GM19438 (cell line): ENCODE measurements at regions not wholly inside any gene's neighbourhood (a gene's known extent, or its start where the extent isn't known, plus 50 kb on each side); places are given as distances from the start of the nearest gene placed in this dataset.

ENCODE experiments used
- ATAC-seq: cut with Tn5 transposase; IDR thresholded peaks from one replicate; pipeline ENCODE4 v1.9.1; 2021; ENCODE audit warnings: low read depth; ENCODE audit not compliant: unreplicated experiment

DNA sequence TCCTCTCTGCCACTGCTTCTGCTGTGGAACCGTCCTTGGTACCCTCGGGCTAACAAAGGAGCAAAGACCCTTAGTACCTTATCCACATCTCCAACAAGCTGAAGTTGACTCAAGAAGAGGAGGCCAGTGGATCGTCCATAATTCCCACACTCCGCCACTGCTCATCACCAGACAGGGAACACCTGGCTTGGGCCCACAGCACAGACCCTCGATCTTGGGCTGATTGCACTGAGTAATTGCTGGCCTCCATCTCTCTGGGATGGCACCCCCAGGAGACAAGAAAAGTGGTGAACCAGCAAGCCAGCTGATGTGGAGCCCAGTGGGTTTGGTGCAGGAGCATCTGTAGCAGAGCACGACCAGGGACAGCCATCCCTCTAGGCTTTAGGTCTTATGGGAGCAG, 109.4 kb upstream of the GRIK2 start:
- no peak for ATAC-seq

DNA sequence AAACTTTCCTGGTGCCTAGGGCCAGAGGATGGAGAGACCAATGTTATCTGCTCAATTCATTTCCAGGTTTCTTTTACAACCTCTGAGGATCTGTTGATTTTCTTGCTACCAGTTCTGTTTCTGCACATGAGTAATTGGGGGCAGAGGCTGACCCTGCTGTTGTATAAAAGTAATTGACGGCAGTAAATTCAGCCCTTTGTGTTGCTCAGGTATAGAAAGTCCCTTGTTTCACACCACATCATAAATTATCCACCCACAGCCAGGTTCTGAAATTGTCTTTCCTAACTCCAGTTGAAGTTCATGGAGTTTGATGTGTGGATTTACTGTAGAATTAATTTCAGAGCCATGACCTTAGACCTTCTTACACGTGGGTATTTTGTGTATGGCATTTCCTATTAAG, 107.4 kb upstream of the GRIK2 start:
- no peak for ATAC-seq

DNA sequence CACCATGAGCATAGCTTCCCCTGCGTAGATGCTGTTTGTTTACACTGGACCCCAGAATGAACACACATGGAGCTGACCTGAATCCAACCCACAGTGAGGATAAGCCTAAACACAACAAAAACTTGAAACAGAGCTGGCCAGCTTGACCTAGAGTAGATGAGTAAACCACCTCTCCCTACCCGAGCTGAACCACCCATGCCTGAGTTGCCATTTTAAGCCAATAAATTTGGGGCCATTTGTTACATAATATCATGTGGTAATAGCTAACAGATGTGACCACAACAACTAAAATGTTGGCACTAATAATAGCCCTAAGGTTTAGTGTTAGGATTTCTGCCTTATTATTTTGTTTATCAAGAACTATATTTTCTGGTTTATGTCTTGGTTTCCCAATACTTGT, 103.2 kb upstream of the GRIK2 start:
- ATAC-seq: no peak

DNA sequence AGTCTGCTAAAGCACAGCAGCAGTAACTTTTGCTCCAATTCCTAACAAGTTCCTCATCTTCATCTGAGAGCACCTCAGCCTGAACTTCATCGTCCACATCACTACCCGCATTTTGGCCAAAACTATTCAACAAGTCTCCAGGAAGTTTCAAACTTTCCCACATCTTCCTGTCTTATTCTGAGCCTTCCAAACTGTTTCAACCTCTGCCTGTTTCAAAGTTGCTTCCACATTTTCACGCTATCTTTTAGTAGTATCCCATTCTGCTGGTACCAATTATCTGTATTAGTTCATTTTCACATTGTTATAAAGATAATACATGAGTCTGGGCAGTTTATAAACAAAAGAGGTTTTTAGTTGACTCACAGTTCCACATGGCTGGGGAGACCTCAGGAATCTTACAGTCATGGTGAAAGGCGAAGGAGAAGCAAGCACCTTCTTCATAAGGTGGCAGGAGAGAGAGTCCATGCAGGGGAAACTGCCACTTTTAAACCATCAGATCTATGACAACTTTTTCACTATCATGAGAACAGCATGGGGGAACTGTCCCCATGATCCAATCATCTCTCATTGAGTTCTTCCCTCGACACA, 99.4 kb upstream of the GRIK2 start:
- no peak for ATAC-seq

DNA sequence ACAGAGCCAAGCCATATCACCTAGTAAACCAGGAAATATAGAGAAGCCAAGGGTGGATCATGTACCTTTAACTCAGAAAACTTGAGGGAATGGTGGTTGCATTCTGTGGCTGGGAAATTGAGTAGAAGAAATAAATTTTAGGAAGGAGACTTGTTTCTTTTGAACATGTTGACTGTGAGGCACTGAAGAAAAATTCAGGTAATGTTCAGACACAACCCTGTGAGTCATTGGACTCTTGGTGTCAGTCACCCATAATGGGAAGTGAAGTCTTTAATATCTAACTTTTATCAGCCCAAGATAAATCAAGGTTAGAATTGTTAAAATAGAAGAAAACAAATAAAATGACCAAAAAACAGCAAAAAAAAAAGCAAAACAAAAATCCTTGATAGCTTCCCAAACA, 98.8 kb upstream of the GRIK2 start:
- ATAC-seq: no peak

DNA sequence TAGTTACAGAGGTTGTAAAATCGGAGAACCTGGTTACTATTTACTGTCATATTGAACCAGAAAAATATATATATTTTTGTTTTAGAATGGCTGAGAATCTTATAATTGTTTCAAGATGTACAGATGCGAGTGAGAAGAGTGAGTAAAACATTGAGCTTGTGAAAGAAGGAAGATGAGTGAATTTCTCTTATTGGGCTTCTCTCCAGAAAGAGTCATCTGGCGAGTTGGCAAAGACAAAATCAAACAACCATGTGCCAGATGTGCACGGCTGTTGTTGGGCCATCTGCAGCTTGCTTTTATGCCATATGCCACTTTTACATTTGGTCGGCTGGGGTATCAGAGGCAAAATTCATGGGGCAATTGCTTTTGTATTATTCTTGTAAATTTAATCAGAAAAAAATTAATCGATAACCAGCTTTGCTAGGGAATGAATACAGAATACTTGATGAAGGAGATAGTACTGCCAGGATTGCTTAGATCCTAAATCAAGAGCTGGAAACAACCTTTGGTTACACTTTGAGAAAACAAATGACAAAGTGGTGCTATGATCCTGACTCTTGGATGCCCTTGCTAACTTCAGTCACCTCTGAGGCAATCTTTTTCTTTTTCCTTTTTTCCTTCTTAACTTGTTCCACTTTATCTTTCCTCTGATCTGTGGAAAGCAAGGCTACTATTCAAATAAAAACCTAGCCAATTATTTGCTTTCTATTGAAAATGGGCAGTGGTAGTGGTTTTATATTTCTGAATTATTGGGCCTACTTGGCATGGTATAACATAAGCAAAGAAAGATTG, 97.1 kb upstream of the GRIK2 start:
- ATAC-seq: no peak

DNA sequence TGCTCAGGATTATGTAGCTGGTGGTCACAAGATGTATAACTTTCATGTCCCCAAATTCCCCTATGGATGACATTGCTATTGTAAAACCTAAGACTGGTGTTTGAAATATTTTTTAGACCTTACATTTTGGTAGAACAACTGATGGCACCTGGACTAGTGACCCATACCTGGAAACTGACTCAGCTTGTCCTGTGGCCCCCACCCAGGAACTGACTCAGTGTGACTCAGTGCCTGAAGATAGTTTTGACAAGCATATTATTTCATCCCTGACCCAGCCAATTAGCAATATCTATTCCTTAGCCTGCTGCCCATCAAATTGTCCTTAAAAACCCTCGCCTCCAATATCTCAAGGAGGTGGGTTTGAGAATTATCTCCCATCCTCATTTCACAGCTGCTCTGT, 90.9 kb upstream of the GRIK2 start:
- no peak for ATAC-seq

DNA sequence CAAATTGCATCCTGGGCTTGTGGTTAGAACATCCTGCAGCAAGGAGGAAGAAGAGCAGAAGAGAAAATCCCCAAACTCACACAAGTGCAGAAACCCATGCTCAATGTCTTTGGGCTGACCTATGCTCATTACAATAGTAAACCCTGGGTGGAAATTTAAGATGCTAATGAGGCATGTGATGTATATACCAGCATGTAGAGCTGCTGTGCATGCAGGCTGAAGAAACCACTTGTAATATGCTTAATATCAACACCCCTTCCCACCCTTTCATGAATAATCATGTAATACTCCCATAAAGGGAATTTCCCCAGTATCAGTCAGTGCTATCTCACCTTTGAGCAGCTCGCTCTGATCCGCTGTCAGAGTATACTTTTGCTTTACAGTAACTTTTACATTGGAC, 90.0 kb upstream of the GRIK2 start:
- no peak for ATAC-seq

DNA sequence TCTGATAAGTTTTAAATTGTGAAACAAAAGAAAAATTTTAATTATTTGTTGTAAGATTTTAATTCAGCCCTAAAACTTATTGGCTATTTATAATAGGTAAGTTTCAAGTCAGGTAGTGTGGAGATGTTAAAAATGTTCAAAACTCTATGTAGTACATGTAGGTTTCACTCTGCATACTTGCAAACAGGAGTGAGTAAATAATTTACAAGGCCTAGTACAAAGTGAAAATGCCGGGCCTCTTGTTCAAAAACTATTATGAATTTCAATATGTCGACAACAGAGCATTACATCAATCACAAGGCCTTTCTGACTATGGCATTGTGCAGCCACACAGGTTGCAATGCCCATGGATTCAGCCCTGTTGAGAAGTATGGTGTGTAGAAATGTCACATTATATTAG, 80.9 kb upstream of the GRIK2 start:
- no peak for ATAC-seq

DNA sequence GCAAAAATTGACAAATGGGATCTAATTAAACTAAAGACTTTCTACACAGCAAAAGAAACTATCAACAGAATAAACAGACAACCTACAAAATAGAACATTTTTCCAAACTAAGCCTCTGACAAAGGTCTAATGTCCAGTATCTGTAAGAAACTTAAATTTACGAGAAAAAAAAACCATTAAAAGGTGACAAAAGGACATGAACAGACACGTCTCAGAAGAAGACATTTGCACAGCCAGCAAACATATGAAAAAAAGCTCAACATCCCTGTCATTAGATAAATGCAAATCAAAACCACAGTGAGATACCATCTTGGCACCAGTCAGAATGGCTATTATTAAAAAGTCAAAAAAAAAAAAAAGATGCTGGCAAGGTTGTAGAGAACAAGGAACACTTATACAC, 70.6 kb upstream of the GRIK2 start:
- no peak for ATAC-seq

DNA sequence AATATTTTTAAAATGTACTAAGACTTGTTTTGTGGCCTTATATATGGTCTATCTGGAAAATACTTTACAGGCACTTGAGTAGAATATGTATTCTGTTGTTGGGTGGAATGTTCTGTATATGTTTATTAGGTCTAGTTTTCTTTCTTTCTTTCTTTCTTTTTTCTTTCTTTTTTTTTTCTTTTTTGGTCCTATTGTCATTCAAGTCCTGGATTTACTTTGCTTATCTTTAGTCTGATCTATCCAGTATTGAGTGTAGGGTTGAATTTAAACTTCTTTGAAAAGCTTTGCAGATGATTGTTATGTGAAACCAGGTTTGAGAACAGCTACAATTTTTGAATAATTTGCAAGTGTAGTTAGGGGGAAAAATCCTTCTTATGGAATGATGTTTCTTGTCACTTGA, 67.1 kb upstream of the GRIK2 start:
- ATAC-seq: no peak

DNA sequence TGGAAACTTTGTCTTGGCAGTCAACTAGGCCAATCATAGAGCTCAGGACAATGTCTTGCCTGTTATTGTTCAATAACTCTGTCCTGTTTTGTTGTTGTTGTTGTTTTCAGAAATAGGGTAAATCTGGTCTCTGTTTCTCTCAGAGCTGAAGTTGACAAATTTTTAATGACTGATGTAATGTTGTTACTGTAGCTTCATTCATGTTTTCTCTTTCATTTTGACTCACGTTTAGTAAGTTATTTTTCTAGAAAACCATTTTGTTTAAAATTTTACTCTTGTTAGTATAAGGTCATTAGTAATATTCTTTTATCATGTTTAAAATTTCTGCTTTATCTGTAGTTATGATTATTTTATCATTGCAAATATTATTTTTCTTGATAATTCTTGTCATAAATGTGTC, 51.6 kb upstream of the GRIK2 start:
- no peak for ATAC-seq
